ENCODE measurements at regions not wholly inside any gene's neighbourhood (a gene's known extent, or its start where the extent isn't known, plus 50 kb on each side); places are given as distances from the start of the nearest gene placed in this dataset.

DNA sequence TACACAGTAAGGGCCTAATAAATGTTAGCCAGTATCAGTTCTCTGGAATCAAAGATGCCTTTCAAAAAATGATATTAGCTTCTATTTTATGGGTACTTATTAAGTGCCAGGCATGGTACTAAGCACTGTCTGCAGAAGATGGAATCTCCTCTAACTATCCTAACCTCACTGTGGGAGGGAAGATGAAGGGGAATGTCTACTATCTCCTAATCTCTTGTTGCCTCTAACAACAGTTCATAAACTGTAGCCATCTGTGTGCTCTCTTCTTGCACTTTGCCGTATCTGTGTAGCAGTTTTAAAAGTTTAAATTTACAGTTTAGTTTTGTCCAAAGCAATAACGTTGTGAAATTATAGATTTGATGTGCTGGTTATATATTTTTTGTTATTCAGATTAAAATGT lies 99.6 kb upstream of the CCDC112 start:
- TF ChIP-seq, protein P1, sequence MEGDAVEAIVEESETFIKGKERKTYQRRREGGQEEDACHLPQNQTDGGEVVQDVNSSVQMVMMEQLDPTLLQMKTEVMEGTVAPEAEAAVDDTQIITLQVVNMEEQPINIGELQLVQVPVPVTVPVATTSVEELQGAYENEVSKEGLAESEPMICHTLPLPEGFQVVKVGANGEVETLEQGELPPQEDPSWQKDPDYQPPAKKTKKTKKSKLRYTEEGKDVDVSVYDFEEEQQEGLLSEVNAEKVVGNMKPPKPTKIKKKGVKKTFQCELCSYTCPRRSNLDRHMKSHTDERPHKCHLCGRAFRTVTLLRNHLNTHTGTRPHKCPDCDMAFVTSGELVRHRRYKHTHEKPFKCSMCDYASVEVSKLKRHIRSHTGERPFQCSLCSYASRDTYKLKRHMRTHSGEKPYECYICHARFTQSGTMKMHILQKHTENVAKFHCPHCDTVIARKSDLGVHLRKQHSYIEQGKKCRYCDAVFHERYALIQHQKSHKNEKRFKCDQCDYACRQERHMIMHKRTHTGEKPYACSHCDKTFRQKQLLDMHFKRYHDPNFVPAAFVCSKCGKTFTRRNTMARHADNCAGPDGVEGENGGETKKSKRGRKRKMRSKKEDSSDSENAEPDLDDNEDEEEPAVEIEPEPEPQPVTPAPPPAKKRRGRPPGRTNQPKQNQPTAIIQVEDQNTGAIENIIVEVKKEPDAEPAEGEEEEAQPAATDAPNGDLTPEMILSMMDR (IDR thresholded peaks at IDR 0.05) = no peak
- no peak for TF ChIP-seq POLR2A (IDR thresholded peaks at IDR 0.05)

All from suprapubic skin (tissue), 3 donors.